Dedifferentiated amniotic fluid mesenchymal stem cell (primary cell): ENCODE measurements at regions not wholly inside any gene's neighbourhood (a gene's known extent, or its start where the extent isn't known, plus 50 kb on each side); places are given as distances from the start of the nearest gene placed in this dataset.
"Not testable (repeated sequence)": the region's sequence is repeated elsewhere in the genome, so short reads cannot be mapped to it uniquely, and the experiment has no call there.

Experiments
- DNase-seq: peaks from one replicate; pipeline ENCODE4 v3.0.0-alpha.2; 2016; ENCODE audit errors: extremely low spot score

DNA sequence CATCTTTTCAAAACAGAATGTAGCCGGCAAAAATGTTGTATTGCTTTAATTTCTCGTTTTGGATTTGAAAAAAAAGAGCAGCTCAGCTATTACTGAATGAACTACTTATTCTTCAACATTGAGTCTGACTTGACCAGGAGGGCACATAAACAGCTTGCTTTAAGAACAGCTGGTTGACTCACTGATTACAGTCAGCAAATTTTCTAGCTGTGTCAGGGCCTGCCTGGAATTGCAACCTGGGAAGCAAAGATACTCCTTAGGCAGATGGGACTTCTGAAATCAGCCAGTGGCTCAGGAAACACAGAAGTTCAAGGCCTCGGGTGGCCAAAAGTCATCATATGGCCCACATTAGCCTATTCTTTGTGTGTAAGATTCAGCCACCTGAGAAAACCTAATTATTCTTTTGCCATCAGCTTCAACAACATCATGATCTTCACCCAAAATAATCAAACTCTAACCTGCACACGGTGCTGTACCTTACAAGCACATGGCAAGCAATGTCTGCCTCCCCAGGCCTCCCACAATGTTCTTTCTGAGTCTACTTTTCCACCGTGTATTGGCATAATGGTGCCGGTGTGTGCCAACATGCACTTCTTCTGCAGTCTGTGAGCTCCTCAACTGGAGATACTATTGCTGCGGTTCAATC, 307.2 kb downstream of the HHIPL2 start:
- peak; percentile 34 for DNase-seq

DNA sequence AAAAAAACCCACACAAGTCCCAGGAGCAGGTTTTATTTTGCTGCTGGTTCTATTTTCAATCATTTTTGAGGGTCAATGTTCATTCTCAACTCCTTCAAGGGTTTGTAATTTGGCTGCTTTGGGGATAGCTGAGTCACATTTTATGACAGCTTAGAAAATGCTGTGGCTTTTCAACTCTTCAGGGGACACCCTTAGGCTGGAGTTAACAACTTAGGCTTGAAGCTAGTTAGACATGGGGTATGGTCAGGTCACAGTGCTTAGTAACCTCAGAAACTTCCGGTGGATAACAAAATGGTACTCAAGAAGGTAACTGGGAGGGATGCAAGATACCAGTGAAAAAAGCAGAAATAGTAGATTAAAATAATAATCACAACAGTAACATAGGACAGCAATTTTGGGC, 308.8 kb downstream of the HHIPL2 start:
- DNase-seq, result no peak

DNA sequence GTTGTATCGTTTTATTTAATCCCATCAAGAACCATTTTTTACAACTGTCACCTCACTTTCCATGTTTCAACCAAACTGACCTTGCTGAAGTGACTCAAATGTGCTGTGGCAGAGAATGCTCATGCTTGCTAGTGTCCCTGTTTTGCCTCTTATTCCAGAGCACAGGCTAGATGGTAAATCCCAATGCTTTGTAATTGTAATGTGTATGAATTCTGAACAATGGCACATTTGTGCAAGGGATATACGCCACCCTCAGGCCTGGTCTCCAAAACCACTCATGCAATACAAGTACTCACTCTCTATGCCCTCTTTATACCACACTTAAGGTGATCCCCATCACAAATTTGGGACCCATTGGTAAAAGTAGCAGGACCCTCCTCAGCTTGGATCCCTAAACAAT, 313.6 kb downstream of the HHIPL2 start:
- no peak for DNase-seq

DNA sequence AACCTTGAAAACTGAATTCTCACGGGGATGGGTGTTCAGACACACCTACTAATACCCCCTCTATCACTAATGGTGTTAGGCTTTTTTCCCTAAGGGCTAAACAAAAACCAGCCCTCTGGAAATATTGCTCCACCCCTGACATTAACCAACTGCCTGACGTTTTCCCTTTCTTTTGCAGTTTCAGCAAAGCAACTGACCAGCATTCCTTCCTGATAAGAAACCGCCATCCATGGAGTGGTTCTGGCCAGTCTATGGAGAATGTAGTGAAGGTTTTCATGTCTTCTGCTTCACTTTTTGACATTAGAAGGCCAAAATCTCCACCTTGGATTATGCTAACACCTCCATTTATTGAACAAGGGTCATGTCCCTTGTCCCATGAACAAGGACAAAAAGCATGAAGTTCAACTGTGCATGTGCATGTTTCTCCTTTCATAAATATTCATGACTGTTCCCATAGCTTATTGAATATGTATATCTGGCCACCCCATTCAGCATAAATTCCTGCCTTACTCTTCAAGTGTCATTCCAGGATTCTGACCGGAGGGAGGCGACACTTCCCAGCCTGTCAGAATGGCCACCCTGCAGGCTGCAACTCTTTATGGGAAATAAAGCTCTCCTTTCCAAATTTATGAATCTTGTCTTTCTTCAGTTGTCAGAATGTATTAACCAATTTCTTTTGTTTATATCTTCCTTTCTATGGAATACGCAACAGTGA, 314.3 kb downstream of the HHIPL2 start:
- no peak for DNase-seq

DNA sequence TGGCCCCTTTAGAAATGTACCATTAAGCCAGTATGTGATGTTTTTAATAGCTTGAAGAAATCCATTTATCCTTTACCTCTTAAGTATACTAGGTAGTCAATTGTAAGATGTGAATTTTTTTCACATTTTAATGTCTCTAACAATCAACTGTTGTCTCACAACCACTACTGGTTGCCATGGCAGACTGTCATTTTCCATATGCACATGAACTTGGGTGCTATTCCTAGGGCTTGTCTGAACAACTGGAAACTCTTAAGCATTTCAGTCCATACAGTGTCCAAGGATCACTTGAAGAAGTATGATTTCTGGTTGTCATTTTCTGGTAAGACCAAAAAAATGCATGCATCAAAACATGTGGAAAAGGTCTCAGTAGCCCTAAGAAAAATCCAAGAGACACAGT, 315.1 kb downstream of the HHIPL2 start:
- DNase-seq, result no peak

DNA sequence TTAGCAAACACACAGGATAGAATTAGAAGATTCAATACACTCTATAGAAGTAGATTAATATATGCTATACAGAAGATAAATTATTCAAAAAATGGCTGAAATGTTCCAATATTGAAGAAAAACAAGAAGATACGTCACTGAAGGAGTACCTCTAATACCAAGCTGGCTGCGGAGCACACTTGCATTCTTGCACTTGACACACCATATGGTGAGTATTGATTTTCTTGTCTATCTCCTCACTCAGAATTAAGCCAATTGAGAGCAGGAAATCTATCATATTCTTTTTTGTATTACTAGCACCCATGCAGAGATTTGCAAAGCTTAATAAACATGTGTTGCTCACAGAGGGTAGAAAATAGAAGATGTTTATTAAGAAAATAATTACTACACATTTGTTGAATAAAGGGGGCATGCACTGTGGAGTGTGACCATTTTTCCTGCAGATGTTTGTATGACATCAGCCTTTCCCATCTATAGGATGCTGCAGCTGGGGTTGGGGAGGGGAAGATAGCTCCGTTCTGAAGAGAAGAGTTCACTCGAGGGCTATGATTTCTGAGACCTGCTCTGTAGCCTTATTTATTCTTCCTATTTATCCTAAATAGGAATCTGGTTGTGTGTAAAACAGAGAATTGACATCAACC, 318.1 kb downstream of the HHIPL2 start:
- DNase-seq, result no peak

DNA sequence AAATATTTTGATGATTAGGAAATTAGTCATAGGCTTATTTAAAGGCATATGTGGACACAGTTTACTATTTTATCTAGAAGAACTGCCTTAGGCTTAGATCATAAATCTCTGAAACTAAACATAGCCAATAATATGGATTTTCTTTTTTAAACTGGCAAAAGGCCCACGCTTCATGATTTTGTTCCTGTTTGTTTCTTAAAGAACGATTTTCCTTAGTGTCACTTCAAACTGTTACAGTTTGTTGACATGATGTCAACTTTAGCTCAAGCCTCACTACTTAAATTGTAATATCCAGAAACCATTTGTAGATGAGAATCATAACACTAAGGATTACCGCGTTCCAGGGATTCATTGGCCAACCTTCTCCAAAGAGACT, 322.6 kb downstream of the HHIPL2 start:
- no peak for DNase-seq

DNA sequence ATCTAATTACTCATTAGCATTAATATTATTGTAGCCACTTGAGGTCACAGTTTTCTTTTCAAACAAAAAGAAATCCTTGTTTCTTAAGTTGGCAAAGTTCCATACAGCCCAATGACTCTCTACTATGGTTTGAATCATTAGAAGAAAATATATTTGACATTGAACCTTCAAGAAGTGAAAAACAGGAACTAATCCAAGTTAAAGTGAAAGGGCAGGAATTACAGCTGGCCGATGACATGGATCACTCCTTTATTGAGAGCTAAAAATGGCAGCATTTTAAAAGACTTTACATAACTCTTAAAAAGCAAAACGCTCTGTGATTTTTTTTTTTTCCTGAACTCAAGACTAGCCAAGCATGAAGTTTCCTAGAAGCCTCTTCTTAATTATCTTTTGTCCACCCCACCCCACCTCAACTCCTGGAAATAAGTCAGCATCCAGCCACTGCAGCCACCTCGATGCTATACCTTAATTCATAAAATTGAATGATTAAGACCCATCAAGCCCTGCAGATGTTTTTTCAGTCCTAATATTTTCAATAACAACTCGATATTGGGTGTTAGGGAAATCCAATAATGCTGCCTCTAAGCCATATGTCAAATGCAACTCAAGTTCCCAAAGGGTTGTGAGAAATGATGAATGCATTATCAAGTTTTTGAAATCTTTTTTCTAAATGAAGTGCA, 323.1 kb downstream of the HHIPL2 start:
- no peak for DNase-seq

DNA sequence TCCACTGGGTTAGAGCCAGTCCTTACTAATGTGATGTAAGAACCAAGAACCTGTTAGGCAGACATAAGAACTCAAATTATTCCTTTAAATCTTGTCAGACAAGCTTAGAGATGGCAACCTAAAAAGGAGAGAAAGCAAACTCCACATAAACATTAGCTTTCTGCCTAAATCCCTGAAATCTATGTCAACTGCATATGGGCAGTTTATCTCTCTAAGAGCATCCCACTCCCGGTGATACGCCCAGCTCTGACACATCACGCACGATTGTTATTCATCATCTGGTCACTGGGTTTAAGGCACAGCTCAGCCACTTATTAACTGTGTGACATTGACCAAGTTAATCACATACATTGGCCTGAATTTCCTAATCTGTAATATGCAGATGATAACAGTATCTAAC, 323.7 kb downstream of the HHIPL2 start:
- no peak for DNase-seq

DNA sequence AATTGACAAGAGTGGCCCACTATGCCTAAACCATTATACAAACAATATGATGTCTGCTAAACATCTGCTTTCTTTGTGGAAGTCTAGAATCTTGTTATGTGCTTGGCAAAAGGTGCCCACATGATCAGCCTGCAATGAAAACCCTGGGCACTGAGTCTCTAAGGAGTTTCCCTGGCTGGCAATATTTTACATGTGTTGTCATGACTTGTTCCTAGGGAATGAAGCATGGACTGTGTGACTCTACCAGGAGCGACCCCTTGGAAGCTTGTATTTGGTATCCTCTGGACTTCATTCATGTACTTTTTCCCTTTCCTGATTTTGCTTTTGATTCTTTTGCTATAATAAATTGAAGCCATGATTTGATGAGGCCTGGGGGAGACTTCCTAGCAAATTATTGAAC, 324.9 kb downstream of the HHIPL2 start:
- DNase-seq, result no peak

DNA sequence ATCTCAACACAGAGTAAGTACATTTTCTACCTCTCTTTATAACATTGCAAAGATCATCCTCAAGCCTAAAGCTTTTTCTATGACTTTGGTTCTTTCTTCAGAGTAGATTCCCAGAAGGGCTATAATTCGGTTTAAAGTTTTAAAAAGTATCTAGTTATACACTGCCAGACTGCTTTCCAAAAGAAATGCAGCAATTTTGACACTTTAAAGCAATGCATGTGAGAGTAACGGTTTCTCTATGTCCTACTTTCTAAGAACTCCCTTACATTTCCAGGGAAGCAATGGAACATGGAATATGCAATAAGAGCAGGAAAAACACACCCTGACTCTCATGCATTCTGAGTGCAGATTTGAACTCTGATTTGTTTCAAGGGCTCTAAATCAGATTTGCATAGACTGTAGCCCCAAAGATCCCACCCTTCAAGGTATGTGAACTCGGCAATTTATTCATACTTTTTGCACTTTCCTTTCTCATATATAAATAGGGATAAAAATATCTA, 331.6 kb downstream of the HHIPL2 start:
- no peak for DNase-seq

DNA sequence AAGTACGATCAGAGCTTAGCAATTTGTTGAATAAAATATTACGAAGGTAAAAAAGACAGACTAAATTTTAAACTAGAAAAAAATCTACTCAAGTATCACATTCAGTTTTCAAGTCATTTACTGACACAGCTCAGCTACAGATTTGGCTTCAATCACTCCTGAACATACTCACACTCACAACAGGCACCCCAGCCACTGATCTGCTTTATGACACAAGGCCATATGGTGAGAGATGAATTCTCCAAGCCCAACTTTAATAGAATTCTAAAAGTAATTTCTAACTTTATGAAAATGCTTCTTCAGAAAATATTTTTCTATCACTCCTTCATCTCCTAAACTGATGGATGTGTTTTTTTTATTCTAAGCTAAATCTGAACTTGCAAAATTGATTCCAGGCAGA, 337.1 kb downstream of the HHIPL2 start:
- DNase-seq, result no peak

DNA sequence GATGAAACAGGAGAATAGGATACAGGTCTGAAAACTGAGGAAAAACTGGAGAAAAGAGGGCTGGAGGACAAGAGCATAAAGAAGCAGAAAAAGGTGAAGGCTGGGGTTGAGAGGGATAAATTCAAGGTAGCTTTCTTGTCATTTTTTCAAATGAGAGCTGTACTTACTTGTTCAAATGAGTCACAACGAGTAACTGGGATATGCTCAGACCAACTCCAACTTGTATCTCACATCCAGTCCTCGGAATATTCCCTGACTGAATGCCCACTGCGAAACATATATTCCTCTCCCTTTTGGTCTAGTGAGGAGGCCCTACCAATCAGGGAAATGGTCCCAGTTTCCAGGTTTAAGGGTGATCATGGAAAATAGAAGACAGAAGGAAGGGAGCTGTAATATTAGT, 343.4 kb downstream of the HHIPL2 start:
- no peak for DNase-seq

DNA sequence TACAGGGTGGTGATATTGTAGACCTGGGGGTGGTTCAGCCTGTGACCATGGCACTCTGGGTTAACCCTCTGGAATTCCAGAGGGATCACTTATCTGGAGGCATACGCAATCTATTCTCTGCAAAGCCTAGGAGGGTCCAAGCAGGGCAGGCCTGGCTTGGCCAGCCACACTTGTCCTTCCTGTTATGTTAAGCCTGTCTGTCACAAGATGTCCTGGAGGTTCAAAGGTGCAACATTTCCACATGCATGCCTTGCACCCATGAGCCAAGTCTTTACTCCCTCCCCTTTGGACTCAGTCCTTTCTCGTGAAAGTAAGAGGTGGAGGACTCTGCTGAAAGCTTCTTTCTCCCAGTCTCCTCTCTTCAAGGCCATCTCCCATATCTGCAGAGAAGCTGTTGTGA, 345.1 kb downstream of the HHIPL2 start:
- no peak for DNase-seq

DNA sequence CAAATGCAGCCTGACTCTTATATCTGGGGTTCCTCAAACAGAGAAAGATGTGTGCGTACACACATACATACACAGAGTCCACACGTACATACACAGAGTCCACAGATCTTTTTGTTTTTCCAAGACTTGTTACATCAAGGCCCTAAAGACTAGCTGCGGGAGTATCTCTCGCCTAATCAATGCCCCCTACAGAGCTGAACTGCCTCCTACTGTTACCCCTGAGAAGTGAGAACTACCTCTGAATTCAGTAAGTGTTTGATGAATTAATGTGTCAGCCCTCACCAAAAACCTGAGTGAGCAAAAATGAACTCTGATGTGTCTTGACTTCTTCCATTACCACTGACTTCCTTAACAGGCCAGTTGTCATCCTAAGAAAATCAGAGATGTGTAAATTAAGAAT, 351.2 kb downstream of the HHIPL2 start:
- no peak for DNase-seq

DNA sequence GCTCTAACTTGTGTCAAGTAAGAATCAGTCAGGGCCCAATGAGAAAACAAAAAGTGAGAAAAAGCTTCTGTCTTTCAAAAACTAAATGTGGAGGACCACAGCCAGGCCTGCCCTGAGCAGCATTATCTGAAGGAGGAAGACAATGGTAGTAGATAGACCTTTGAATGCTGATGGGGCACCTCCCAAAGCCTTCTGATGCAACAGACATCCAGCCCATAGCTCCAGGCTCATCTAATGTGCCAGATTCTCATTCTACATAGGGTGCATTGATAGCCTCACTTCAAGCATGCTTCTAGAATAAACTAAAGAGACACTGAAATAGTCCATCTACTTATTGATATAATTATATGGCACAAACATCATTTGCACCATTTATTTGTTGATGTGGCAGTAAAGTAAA, 351.6 kb downstream of the HHIPL2 start:
- DNase-seq, result no peak

DNA sequence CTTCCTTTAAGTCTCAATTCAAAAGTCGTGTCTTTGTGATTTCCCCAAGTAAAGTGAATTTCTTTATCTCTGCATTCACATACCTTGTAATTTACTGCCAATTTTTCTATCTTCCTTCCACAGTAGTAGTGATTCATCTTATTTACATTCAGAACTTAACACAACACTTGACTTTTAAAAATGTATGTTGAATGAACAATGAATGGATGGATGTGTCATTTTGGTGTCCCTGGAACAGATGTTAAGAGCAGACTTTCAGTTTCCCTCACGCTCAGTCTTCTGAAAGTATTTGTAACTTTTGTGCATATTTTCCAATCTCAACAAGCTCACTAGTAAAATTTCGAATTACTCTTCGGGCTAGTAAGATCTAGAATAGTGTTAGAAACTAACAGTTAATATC, 352.0 kb downstream of the HHIPL2 start:
- DNase-seq, result no peak

DNA sequence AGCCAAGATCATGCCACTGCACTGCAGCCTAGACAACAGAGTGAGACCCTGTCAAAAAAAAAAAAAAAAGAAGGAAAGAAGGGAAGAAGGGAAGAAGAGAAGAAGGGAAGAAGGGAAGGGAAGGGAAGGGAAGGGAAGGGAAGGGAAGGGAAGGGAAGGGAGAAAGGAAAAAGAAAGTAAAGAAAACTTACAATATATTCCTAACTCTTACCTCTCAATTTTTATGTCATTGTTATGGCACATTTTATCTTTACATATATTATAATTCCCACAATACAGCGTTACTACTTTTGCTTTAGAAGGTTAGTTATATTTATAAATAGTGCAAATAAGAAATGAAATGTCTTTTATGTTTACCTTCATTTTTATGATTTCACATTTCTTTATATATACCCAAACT, 358.7 kb downstream of the HHIPL2 start:
- no peak for DNase-seq

DNA sequence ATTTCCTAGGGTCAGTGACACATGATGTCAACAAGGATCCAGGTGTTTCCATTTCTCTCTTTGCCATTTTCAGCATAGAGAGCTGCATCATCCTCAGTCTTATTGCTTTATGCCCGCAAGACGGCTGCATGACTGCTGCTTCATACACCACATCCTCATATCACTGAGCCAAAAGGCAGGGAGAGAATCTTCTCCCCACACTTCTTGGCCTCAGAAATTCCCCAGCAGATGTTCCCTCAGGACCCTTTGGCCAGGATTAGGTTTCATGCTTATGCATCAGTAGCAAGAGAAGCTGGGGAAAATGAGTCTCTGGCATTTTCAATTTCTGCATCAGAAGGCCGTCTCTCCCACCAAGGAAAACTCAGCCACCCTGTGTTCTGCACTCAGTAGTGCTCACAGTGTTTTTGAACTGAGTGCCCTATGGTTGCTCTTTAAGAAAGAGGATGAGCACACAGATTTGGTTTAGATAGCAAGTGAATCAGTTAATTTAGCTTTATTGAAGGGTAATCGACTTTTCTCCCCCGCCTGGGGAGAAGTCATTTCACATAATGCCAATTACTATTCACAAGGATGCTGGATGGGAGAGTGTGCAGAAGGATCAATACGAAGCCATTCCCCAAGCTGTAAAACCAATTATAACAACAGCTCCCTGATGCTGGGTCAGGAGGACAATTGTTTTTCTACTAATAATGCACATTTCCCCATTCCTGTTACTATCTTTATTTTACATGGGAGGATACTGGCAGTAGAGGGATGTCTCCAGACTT, 360.2 kb downstream of the HHIPL2 start:
- DNase-seq, result no peak

DNA sequence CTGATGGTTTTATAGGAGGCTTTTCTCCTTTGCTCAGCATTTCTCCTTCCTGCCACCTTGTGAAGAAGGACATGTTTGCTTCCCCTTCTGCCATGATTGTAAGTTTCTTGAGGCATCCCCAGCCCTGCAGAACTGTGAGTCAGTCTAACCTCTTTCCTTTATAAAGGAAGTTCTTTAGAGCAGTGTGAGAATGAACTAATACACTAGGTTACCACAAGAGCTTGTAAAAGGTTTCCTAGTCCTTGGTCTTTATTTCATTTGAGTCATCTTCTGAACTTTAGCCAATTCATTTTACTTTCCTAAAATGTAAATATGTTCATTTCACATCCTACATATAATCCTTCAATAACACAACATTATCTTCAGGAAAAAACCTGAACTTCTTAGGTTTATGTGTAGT, 365.3 kb downstream of the HHIPL2 start:
- DNase-seq, result no peak

DNA sequence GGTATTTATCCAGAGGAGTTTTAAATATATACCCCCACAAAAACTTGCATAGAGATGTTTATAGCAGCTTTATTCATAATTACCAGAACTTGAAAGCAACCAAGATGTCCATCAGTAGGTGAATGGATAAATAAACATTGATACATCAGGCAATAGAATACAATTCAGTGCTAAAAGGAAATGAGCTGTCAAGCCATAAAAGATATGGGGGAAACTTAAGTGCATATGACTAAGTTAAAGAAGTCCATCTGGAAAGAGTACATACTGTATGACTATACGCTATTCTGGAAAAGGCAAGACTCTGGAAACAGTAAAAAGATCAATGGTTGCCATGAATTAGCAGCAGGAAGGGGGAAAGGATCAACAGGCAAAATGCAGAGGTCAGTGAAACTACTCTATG, 366.7 kb downstream of the HHIPL2 start:
- DNase-seq, result no peak

DNA sequence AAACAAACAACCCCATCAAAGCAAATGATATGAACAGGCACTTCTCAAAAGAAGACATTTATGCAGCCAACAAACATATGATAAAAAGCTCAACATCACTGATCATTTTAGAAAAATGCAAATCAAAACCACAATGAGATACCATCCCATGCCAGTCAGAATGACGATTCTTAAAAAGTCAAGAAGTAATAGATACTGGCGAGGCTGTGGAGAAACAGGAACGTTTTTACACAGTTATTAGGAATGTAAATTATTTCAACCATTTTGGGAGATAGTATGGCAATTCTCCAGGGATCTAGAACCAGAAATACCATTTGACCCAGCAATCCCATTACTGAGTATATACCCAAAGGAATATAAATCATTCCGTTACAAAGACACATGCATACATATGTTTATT, 370.4 kb downstream of the HHIPL2 start:
- DNase-seq, result not testable (repeated sequence)
